Type B pancreatic cell (in vitro differentiated cells): ENCODE measurements at regions not wholly inside any gene's neighbourhood (a gene's known extent, or its start where the extent isn't known, plus 50 kb on each side); places are given as distances from the start of the nearest gene placed in this dataset.

Experiments
- DNase-seq: peaks from one replicate; pipeline ENCODE4 v3.0.0; 2021; ENCODE audit warnings: mixed read lengths; ENCODE audit not compliant: unreplicated experiment; ENCODE audit errors: extremely low spot score
- H3K27ac Mint-ChIP-seq: 2 replicates; pipeline ENCODE4 v1.8.0; 2021; ENCODE audit warnings: mild to moderate bottlenecking, mixed read lengths
- H3K27me3 Mint-ChIP-seq: 2 replicates; pipeline ENCODE4 v1.8.0; 2021; ENCODE audit warnings: mixed read lengths
- H3K36me3 Mint-ChIP-seq: 2 replicates; pipeline ENCODE4 v1.8.0; 2021; ENCODE audit warnings: mixed read lengths
- H3K4me1 Mint-ChIP-seq: one replicate; pipeline ENCODE4 v1.8.0; 2021; ENCODE audit warnings: mixed read lengths; ENCODE audit not compliant: unreplicated experiment
- H3K4me3 Mint-ChIP-seq: 2 replicates; pipeline ENCODE4 v1.8.0; 2021; ENCODE audit warnings: mild to moderate bottlenecking, mixed read lengths
- H3K9me3 Mint-ChIP-seq: 2 replicates; pipeline ENCODE4 v1.8.0; 2021; ENCODE audit warnings: mixed read lengths
- CTCF ChIP-seq: fragments of 200-600 bp; sonication (generic); conservative IDR thresholded peaks from 2 replicates; pipeline ENCODE4 v1.5.0; 2021; ENCODE audit warnings: antibody characterized with exemption, mild to moderate bottlenecking

DNA sequence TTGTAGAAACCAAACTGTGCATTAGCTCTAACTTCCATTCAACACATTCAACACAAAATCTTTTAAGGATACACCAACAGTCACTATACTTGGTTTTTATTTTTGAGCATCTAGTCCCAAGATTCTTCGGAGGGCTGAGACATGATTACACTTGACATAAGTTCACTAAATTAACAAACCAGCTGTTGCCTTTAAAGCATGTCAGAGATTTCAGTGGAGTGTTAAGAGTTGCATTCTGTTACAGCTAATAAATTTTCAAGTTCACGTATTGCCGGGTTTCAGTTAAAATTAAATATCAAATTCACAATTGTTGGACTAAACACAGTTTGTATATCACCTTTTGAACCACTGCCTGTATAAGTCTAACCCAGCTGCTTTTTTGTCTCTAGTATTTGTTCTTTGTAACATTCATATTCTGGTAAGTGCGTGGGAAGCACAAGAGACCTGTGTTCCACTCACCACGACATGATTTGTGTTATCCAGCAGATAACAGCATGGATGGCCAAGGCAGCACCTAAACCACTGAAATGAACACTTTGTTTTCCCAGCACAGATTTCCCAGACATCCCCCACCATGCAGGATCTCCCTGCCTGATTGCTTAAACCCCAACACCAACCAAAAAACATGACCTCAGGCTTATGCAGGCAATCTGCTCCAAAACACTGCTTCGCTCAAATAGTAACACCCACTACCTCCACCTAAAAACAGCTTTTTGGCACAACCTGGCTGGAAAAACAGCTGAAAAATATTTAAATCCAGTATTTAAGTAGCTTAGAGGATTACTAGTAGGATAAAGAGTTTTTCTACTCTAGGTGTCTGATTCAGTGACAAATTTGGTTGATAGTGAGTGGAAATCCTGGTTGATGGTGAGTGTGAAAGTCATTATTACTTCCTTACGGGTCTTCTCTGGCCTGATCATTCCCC is 286.5 kb upstream of the NT5E start:
- Mint-ChIP-seq H3K36me3 (no peaks in the 10 kb centered on the region), H3K4me3 (no peak overlapping the region), H3K4me1 (no peaks in the 10 kb centered on the region), H3K27me3 (no peaks in the 10 kb centered on the region), H3K9me3 (no peaks in the 10 kb centered on the region), H3K27ac (no peak overlapping the region)
- TF ChIP-seq CTCF: no peak
- DNase-seq: no peak

GRCh38 chr6:85157311-85157710 is 292.6 kb upstream of the NT5E start:
- Mint-ChIP-seq H3K27ac (no peak overlapping the region), H3K36me3 (no peaks in the 10 kb centered on the region), H3K27me3 (no peaks in the 10 kb centered on the region), H3K4me1 (no peaks in the 10 kb centered on the region), H3K9me3 (no peaks in the 10 kb centered on the region), H3K4me3 (no peak overlapping the region)
- no peak for TF ChIP-seq CTCF
- no peak for DNase-seq

- peaks cover 10% of the 10 kb centered on the region for H3K27me3 Mint-ChIP-seq
- no peak for DNase-seq
- H3K9me3 Mint-ChIP-seq: no peaks in the 10 kb centered on the region
- H3K4me3 Mint-ChIP-seq: no peak overlapping the region
- no peaks in the 10 kb centered on the region for H3K4me1 Mint-ChIP-seq
- TF ChIP-seq CTCF: no peak
- H3K36me3 Mint-ChIP-seq: no peaks in the 10 kb centered on the region
- H3K27ac Mint-ChIP-seq: no peak overlapping the region
These were observed 306.2 kb upstream of the NT5E start for GRCh38 chr6:85143676-85144075.

GRCh38 chr6:85137865-85138264 is 312.0 kb upstream of the NT5E start:
- no peaks in the 10 kb centered on the region for H3K9me3 Mint-ChIP-seq
- TF ChIP-seq CTCF: no peak
- H3K36me3 Mint-ChIP-seq: no peaks in the 10 kb centered on the region
- DNase-seq: no peak
- H3K4me1 Mint-ChIP-seq: no peaks in the 10 kb centered on the region
- H3K27me3 Mint-ChIP-seq: peaks cover 13% of the 10 kb centered on the region
- H3K4me3 Mint-ChIP-seq: no peak overlapping the region
- H3K27ac Mint-ChIP-seq: no peak overlapping the region

GRCh38 chr6:85136310-85136709 is 313.6 kb upstream of the NT5E start:
- DNase-seq: no peak
- Mint-ChIP-seq H3K27ac (no peak overlapping the region), H3K36me3 (no peaks in the 10 kb centered on the region), H3K4me3 (no peak overlapping the region), H3K4me1 (no peaks in the 10 kb centered on the region), H3K9me3 (no peaks in the 10 kb centered on the region), H3K27me3 (peaks cover 13% of the 10 kb centered on the region)
- no peak for TF ChIP-seq CTCF
